ENCODE measurements at regions not wholly inside any gene's neighbourhood (a gene's known extent, or its start where the extent isn't known, plus 50 kb on each side); places are given as distances from the start of the nearest gene placed in this dataset.
A peak's percentile ranks its signal among the peaks of the same experiment; 100 is the strongest.

GRCh38 chr7:28879105-28879504, 79.0 kb downstream of the TRIL start:
- no peak overlapping the region for H3K27ac ChIP-seq (ENCODE audit: low read depth in 1 of 2, low read length in 1 of 2)
- no peak overlapping the region for H3K9ac ChIP-seq (ENCODE audit: insufficient read depth in 1 of 2, low read length in 2 of 2)
- WGBS, 2 donors, result 45 to 48% methylated on average over 2 of the region's 2 CpGs
- peaks cover 0 to 9% (median 0%) of the 10 kb centered on the region in 5 donors for H3K4me1 ChIP-seq (ENCODE audit: control insufficient read depth in 5 of 5, insufficient read depth in 5 of 5, low read length in 5 of 5)
- no peaks in the 10 kb centered on the region for H3K9me3 ChIP-seq (ENCODE audit: control insufficient read depth in 4 of 4, insufficient read depth in 3 of 4, low read length in 3 of 4)
- TF ChIP-seq, protein P1, sequence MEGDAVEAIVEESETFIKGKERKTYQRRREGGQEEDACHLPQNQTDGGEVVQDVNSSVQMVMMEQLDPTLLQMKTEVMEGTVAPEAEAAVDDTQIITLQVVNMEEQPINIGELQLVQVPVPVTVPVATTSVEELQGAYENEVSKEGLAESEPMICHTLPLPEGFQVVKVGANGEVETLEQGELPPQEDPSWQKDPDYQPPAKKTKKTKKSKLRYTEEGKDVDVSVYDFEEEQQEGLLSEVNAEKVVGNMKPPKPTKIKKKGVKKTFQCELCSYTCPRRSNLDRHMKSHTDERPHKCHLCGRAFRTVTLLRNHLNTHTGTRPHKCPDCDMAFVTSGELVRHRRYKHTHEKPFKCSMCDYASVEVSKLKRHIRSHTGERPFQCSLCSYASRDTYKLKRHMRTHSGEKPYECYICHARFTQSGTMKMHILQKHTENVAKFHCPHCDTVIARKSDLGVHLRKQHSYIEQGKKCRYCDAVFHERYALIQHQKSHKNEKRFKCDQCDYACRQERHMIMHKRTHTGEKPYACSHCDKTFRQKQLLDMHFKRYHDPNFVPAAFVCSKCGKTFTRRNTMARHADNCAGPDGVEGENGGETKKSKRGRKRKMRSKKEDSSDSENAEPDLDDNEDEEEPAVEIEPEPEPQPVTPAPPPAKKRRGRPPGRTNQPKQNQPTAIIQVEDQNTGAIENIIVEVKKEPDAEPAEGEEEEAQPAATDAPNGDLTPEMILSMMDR (IDR thresholded peaks at IDR 0.05; ENCODE audit: control extremely low read depth, extremely low read depth), result no peak
- H3K27me3 ChIP-seq (ENCODE audit: control insufficient read depth in 3 of 3, insufficient read depth in 3 of 3, low read length in 2 of 3), result no peaks in the 10 kb centered on the region
- DNase-seq (no peak), ATAC-seq (ENCODE audit: insufficient read depth, low FRiP score) (no peak)
- H3K36me3 ChIP-seq (ENCODE audit: control insufficient read depth in 4 of 4, insufficient read depth in 4 of 4, low read length in 4 of 4), result no peaks in the 10 kb centered on the region
- no peak overlapping the region for H3K4me3 ChIP-seq

- no peaks in the 10 kb centered on the region for H3K9me3 ChIP-seq (ENCODE audit: control insufficient read depth in 4 of 4, insufficient read depth in 3 of 4, low read length in 3 of 4)
- DNase-seq (peak in 2 of 3 donors; percentile 67 to 68), ATAC-seq (ENCODE audit: insufficient read depth, low FRiP score) (no peak)
- H3K27me3 ChIP-seq (ENCODE audit: control insufficient read depth in 3 of 3, insufficient read depth in 3 of 3, low read length in 2 of 3), result no peaks in the 10 kb centered on the region
- 84 to 87% methylated on average over 3 of the region's 3 CpGs for WGBS, 2 donors
- H3K27ac ChIP-seq (ENCODE audit: low read depth in 1 of 2, low read length in 1 of 2), result no peak overlapping the region
- H3K9ac ChIP-seq (ENCODE audit: insufficient read depth in 1 of 2, low read length in 2 of 2), result no peak overlapping the region
- TF ChIP-seq, protein P1 (IDR thresholded peaks at IDR 0.05; ENCODE audit: control extremely low read depth, extremely low read depth), result no peak
- peaks cover 0 to 15% (median 0%) of the 10 kb centered on the region in 5 donors for H3K4me1 ChIP-seq (ENCODE audit: control insufficient read depth in 5 of 5, insufficient read depth in 5 of 5, low read length in 5 of 5)
- H3K36me3 ChIP-seq (ENCODE audit: control insufficient read depth in 4 of 4, insufficient read depth in 4 of 4, low read length in 4 of 4), result no peaks in the 10 kb centered on the region
- no peak overlapping the region for H3K4me3 ChIP-seq
These were observed 79.6 kb downstream of the TRIL start for GRCh38 chr7:28878481-28878880.

Measured in lung (tissue), 11 donors.